Panc1 (cell line): ENCODE measurements at regions not wholly inside any gene's neighbourhood (a gene's known extent, or its start where the extent isn't known, plus 50 kb on each side); places are given as distances from the start of the nearest gene placed in this dataset.

Experiments
- ATAC-seq: fragments of 200-7000 bp; cut with Tn5 transposase; 2 replicates; pipeline ENCODE4 v1.9.1; 2020; ENCODE audit warnings: mild to moderate bottlenecking, moderate library complexity
- BruUV-seq: library from RNA; stranded (reverse); fragments of 400-500 nt; replicated peaks from 2 replicates; lab custom pipeline; 2021; lab: Mats Ljungman, UMichigan
- CTCF ChIA-PET: fragments of 300-600 bp; sonication (Branson Sonifier 250); formaldehyde crosslinking; loops from one replicate; lab custom pipeline; 2022; ENCODE audit warnings: antibody characterized with exemption; lab: Charles Lee
- POLR2A ChIA-PET: fragments of 300-600 bp; sonication (Branson Sonifier 250); formaldehyde crosslinking; loops from one replicate; lab custom pipeline; 2022; ENCODE audit warnings: antibody characterized with exemption; lab: Charles Lee
- DNase-seq: peaks from one replicate; pipeline ENCODE4 v3.0.0-alpha.2; 2010; ENCODE audit warnings: low read depth, low spot score
- H3K27ac ChIP-seq: 2 replicates; pipeline ENCODE4 v1.5.1; 2011; ENCODE audit warnings: mild to moderate bottlenecking, low read length, inconsistent platforms
- H3K27me3 ChIP-seq: fragments of 200-500 bp; sonication (Bioruptor generic); 2 replicates; pipeline ENCODE4 v1.6.0; 2014; ENCODE audit warnings: low read length, inconsistent platforms; ENCODE audit not compliant: control insufficient read depth, insufficient read depth
- H3K36me3 ChIP-seq: fragments of 200-500 bp; sonication (Bioruptor generic); 2 replicates; pipeline ENCODE4 v1.5.1; 2014; ENCODE audit warnings: inconsistent platforms, mild to moderate bottlenecking, low read length, moderate library complexity; ENCODE audit not compliant: control insufficient read depth, insufficient read depth
- H3K4me1 ChIP-seq: 2 replicates; pipeline ENCODE4 v1.5.1; 2011; ENCODE audit warnings: inconsistent platforms, mild to moderate bottlenecking, low read length, moderate library complexity; ENCODE audit not compliant: control insufficient read depth, insufficient read depth
- H3K4me3 ChIP-seq, 2 experiments: 2 replicates each; pipeline ENCODE4 v1.5.1; 2011 to 2012; ENCODE audit warnings: low read depth in 2 of 2, low read length in 2 of 2, mild to moderate bottlenecking in 2 of 2, inconsistent platforms in 1 of 2, moderate library complexity in 1 of 2
- H3K9me3 ChIP-seq: fragments of 200-500 bp; sonication (Bioruptor generic); 2 replicates; pipeline ENCODE4 v1.5.1; 2014; ENCODE audit warnings: low read depth, mild to moderate bottlenecking, inconsistent platforms, low read length, moderate library complexity; ENCODE audit not compliant: control insufficient read depth, insufficient read depth
- POLR2AphosphoS5 ChIP-seq: IDR thresholded peaks from 2 replicates; pipeline ENCODE4 v1.6.1; 2012; ENCODE audit warnings: mild to moderate bottlenecking, low read depth, low read length, moderate library complexity
- SIN3A ChIP-seq: IDR thresholded peaks from 2 replicates; pipeline ENCODE4 v1.6.1; 2012; ENCODE audit warnings: low read depth, mild to moderate bottlenecking, low read length, moderate library complexity, borderline replicate concordance; ENCODE audit not compliant: insufficient read depth
- TCF7L2 ChIP-seq: IDR thresholded peaks from 2 replicates; pipeline ENCODE4 v1.6.1; 2011; ENCODE audit warnings: mild to moderate bottlenecking, low read depth, low read length, inconsistent platforms
- in situ Hi-C: cut with HindIII; loops from 2 replicates; pipeline ENCODE4 v1.10.0; 2016; ENCODE audit warnings: low sequenced_read_pairs, low pct_unique_long_range_greater_than_20kb
- intact Hi-C: fragments of 100-400 bp; cut with micrococcal nuclease; formaldehyde crosslinking; loops from one replicate; pipeline ENCODE4 v1.10.0; 2022; ENCODE audit not compliant: unreplicated experiment
- TF ChIP-seq, protein P1 (sequence below), 2 experiments: IDR thresholded peaks; 2 replicates each; pipeline ENCODE4 v1.6.1; 2011 to 2012; ENCODE audit warnings: low read depth in 2 of 2, control low read depth in 1 of 2, low read length in 1 of 2, mild to moderate bottlenecking in 1 of 2, moderate library complexity in 1 of 2; ENCODE audit not compliant: insufficient read depth in 1 of 2
- TF ChIP-seq, protein P2 (sequence below): fragments of 450-650 bp; IDR thresholded peaks from 2 replicates; pipeline ENCODE4 v1.5.1; 2017; ENCODE audit warnings: mild to moderate bottlenecking

DNA sequence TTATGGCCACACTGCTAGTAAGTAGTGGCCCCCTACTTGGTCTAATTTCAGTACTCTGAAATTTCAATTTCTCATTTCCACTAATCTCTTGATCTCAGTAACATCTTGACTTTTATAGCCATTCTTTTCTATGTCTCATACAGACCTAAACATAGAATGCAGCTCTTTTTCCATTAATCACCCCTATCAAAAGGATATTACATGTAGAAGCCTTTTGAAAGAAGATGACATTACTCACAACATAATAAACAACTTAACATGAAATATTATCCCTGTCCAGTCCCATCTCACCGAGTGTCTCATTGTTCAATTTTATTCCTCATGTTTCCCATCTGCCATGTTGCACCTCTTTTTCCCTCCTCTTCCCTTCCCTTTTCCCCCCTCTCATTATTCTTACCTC is 81.1 kb upstream of the KLHL13 start:
- ATAC-seq, result no peak
- intact Hi-C loops, result no loop called here
- Histone ChIP-seq H3K27ac (no peak overlapping the region), H3K4me3 (no peak overlapping the region), H3K4me1 (no peaks in the 10 kb centered on the region), H3K27me3 (no peaks in the 10 kb centered on the region), H3K36me3 (no peaks in the 10 kb centered on the region), H3K9me3 (no peaks in the 10 kb centered on the region)
- ChIA-PET CTCF (no interaction called here), POLR2A (no interaction called here)
- BruUV-seq, result no TSS peak
- in situ Hi-C loops, result no loop called here
- DNase-seq, result no peak
- TF ChIP-seq, protein P1, sequence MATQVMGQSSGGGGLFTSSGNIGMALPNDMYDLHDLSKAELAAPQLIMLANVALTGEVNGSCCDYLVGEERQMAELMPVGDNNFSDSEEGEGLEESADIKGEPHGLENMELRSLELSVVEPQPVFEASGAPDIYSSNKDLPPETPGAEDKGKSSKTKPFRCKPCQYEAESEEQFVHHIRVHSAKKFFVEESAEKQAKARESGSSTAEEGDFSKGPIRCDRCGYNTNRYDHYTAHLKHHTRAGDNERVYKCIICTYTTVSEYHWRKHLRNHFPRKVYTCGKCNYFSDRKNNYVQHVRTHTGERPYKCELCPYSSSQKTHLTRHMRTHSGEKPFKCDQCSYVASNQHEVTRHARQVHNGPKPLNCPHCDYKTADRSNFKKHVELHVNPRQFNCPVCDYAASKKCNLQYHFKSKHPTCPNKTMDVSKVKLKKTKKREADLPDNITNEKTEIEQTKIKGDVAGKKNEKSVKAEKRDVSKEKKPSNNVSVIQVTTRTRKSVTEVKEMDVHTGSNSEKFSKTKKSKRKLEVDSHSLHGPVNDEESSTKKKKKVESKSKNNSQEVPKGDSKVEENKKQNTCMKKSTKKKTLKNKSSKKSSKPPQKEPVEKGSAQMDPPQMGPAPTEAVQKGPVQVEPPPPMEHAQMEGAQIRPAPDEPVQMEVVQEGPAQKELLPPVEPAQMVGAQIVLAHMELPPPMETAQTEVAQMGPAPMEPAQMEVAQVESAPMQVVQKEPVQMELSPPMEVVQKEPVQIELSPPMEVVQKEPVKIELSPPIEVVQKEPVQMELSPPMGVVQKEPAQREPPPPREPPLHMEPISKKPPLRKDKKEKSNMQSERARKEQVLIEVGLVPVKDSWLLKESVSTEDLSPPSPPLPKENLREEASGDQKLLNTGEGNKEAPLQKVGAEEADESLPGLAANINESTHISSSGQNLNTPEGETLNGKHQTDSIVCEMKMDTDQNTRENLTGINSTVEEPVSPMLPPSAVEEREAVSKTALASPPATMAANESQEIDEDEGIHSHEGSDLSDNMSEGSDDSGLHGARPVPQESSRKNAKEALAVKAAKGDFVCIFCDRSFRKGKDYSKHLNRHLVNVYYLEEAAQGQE (IDR thresholded peaks at IDR 0.05; ENCODE audit: insufficient read depth in 1 of 2, low read depth in 2 of 2, low read length in 1 of 2), result no peak
- TF ChIP-seq TCF7L2, result no peak
- no peak for TF ChIP-seq POLR2AphosphoS5
- TF ChIP-seq, protein P2, sequence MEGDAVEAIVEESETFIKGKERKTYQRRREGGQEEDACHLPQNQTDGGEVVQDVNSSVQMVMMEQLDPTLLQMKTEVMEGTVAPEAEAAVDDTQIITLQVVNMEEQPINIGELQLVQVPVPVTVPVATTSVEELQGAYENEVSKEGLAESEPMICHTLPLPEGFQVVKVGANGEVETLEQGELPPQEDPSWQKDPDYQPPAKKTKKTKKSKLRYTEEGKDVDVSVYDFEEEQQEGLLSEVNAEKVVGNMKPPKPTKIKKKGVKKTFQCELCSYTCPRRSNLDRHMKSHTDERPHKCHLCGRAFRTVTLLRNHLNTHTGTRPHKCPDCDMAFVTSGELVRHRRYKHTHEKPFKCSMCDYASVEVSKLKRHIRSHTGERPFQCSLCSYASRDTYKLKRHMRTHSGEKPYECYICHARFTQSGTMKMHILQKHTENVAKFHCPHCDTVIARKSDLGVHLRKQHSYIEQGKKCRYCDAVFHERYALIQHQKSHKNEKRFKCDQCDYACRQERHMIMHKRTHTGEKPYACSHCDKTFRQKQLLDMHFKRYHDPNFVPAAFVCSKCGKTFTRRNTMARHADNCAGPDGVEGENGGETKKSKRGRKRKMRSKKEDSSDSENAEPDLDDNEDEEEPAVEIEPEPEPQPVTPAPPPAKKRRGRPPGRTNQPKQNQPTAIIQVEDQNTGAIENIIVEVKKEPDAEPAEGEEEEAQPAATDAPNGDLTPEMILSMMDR, result no peak
- TF ChIP-seq SIN3A, result no peak

DNA sequence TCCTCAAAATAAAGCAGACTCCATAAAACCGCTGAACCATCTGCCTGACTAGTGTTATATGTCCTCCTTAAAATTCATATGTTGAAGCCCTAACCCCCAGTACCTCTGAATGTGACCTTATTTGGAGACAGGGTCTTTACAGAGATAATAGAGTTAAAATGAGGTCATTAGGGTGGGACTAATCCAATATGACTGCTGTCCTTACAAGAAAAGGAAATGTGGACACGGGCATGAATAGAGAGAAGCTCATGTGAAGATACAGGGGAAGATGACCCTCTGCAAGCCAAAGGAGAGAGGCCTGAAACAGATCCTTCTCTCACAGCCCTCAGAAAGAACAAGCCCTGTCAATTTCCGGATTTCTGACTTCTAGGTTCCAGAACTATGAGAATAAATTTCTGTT is 82.0 kb upstream of the KLHL13 start:
- intact Hi-C loops (no loop called here), in situ Hi-C loops (no loop called here)
- ATAC-seq (no peak), DNase-seq (no peak)
- no peaks in the 10 kb centered on the region for H3K4me1 ChIP-seq
- no peak overlapping the region for H3K4me3 ChIP-seq
- no peak for TF ChIP-seq TCF7L2
- TF ChIP-seq, protein P2, result no peak
- TF ChIP-seq SIN3A, result no peak
- TF ChIP-seq, protein P1 (IDR thresholded peaks at IDR 0.05; ENCODE audit: insufficient read depth in 1 of 2, low read depth in 2 of 2, low read length in 1 of 2), result no peak
- no peak for TF ChIP-seq POLR2AphosphoS5
- H3K27me3 ChIP-seq, result no peaks in the 10 kb centered on the region
- CTCF ChIA-PET, result no interaction called here
- H3K27ac ChIP-seq, result no peak overlapping the region
- POLR2A ChIA-PET, result no interaction called here
- H3K36me3 ChIP-seq, result no peaks in the 10 kb centered on the region
- no peaks in the 10 kb centered on the region for H3K9me3 ChIP-seq
- BruUV-seq, result no TSS peak
